HEK293 (cell line): ENCODE measurements at regions not wholly inside any gene's neighbourhood (a gene's known extent, or its start where the extent isn't known, plus 50 kb on each side); places are given as distances from the start of the nearest gene placed in this dataset.

Experiments
- CTCF ChIA-PET: fragments of 350-600 bp; formaldehyde crosslinking; extraction: SDS; loops from one replicate; lab custom pipeline; 2021; ENCODE audit warnings: antibody characterized with exemption; lab: Yijun Ruan, JAX
- POLR2A ChIA-PET: fragments of 300-600 bp; formaldehyde crosslinking; extraction: SDS; loops from one replicate; lab custom pipeline; 2020; ENCODE audit warnings: antibody characterized with exemption, inconsistent platforms; lab: Yijun Ruan, JAX
- H3K27ac ChIP-seq: fragments of 200-500 bp; sonication (Bioruptor generic); 2 replicates; pipeline ENCODE4 v1.5.1; 2014; ENCODE audit warnings: low read depth, low read length, control low read depth, inconsistent platforms; ENCODE audit errors: extremely low read depth
- H3K36me3 ChIP-seq, 2 experiments: fragments of 200-500 bp in 1 of 2; sonication (Bioruptor generic) in 1 of 2; 1 replicate in 1 of 2; 2 replicates in 1 of 2; pipeline ENCODE4 v1.5.1; 2014 to 2017; ENCODE audit warnings: inconsistent platforms in 2 of 2, low read length in 2 of 2; ENCODE audit not compliant: control insufficient read depth in 2 of 2, insufficient read depth in 1 of 2
- H3K4me1 ChIP-seq: fragments of 200-500 bp; sonication (Bioruptor generic); 2 replicates; pipeline ENCODE4 v1.5.1; 2014; ENCODE audit warnings: mild to moderate bottlenecking, low read length, inconsistent platforms; ENCODE audit not compliant: control insufficient read depth, insufficient read depth
- H3K4me3 ChIP-seq: 2 replicates; pipeline ENCODE4 v1.5.1; 2011; ENCODE audit warnings: low read depth, mild to moderate bottlenecking, control low read depth, low read length, moderate library complexity
- H3K9me3 ChIP-seq: fragments of 200-500 bp; sonication (Bioruptor generic); 2 replicates; pipeline ENCODE4 v1.5.1; 2014; ENCODE audit warnings: low read depth, low read length, inconsistent platforms; ENCODE audit not compliant: control insufficient read depth, insufficient read depth
- KLF7 ChIP-seq: fragments of 450-650 bp; formaldehyde crosslinking; IDR thresholded peaks from 2 replicates; pipeline ENCODE4 v1.5.1; 2016; ENCODE audit warnings: missing biosample characterization, missing genetic modification characterization, borderline replicate concordance
- PBX3 ChIP-seq: sonication (generic); formaldehyde crosslinking; IDR thresholded peaks from 2 replicates; pipeline ENCODE4 v1.8.1; 2022; ENCODE audit warnings: mild to moderate bottlenecking, moderate library complexity, missing genetic modification reagents
- PRDM1 ChIP-seq: fragments of 450-650 bp; formaldehyde crosslinking; IDR thresholded peaks from 2 replicates; pipeline ENCODE4; 2016; ENCODE audit warnings: missing biosample characterization, missing genetic modification characterization
- SCRT1 ChIP-seq: fragments of 450-650 bp; formaldehyde crosslinking; IDR thresholded peaks from 2 replicates; pipeline ENCODE4 v1.5.1; 2016; ENCODE audit warnings: missing biosample characterization, missing genetic modification characterization, borderline replicate concordance
- SCRT2 ChIP-seq: fragments of 450-650 bp; formaldehyde crosslinking; IDR thresholded peaks from 2 replicates; pipeline ENCODE4 v1.5.1; 2016; ENCODE audit warnings: missing biosample characterization, missing genetic modification characterization
- TRIM28 ChIP-seq: IDR thresholded peaks from 2 replicates; pipeline ENCODE4 v1.6.1; 2011; ENCODE audit warnings: low read length, control low read depth, borderline replicate concordance
- ZBTB1 ChIP-seq: fragments of 450-650 bp; formaldehyde crosslinking; IDR thresholded peaks from 2 replicates; pipeline ENCODE4 v1.5.1; 2016; ENCODE audit warnings: missing biosample characterization, missing genetic modification characterization
- ZBTB20 ChIP-seq: fragments of 450-650 bp; formaldehyde crosslinking; IDR thresholded peaks from 2 replicates; pipeline ENCODE4 v1.5.1; 2016; ENCODE audit warnings: missing biosample characterization, missing genetic modification characterization
- ZBTB48 ChIP-seq: fragments of 450-650 bp; formaldehyde crosslinking; IDR thresholded peaks from 2 replicates; pipeline ENCODE4 v1.5.1; 2016; ENCODE audit warnings: missing biosample characterization, missing genetic modification characterization
- ZNF18 ChIP-seq: fragments of 450-650 bp; formaldehyde crosslinking; IDR thresholded peaks from 2 replicates; pipeline ENCODE4 v1.5.1; 2016; ENCODE audit warnings: missing biosample characterization, missing genetic modification characterization
- ZNF211 ChIP-seq: fragments of 450-650 bp; formaldehyde crosslinking; IDR thresholded peaks from 2 replicates; pipeline ENCODE4 v1.5.1; 2016; ENCODE audit warnings: low read depth, missing biosample characterization, missing genetic modification characterization
- ZNF449 ChIP-seq: fragments of 450-650 bp; formaldehyde crosslinking; IDR thresholded peaks from 2 replicates; pipeline ENCODE4 v1.5.1; 2017; ENCODE audit warnings: missing biosample characterization, mild to moderate bottlenecking, missing genetic modification characterization, moderate library complexity
- ZNF623 ChIP-seq: fragments of 450-650 bp; formaldehyde crosslinking; IDR thresholded peaks from 2 replicates; pipeline ENCODE4 v1.5.1; 2016; ENCODE audit warnings: missing biosample characterization, missing genetic modification characterization
- ZNF626 ChIP-seq: fragments of 450-650 bp; sonication (Bioruptor Pico); formaldehyde crosslinking; IDR thresholded peaks from 2 replicates; pipeline ENCODE4 v1.5.1; 2018; ENCODE audit warnings: missing biosample characterization, missing genetic modification characterization, inconsistent platforms
- ZNF639 ChIP-seq: fragments of 450-650 bp; formaldehyde crosslinking; IDR thresholded peaks from 2 replicates; pipeline ENCODE4 v1.5.1; 2016; ENCODE audit warnings: missing biosample characterization, missing genetic modification characterization
- ZNF645 ChIP-seq: fragments of 450-650 bp; formaldehyde crosslinking; IDR thresholded peaks from 2 replicates; pipeline ENCODE4; 2016; ENCODE audit warnings: missing biosample characterization, missing genetic modification characterization
- ZNF701 ChIP-seq: fragments of 450-650 bp; formaldehyde crosslinking; IDR thresholded peaks from 2 replicates; pipeline ENCODE4 v1.5.1; 2016; ENCODE audit warnings: missing biosample characterization, missing genetic modification characterization
- ZSCAN16 ChIP-seq: fragments of 450-650 bp; formaldehyde crosslinking; IDR thresholded peaks from 2 replicates; pipeline ENCODE4 v1.5.1; 2016; ENCODE audit warnings: missing biosample characterization, missing genetic modification characterization
- ZXDB ChIP-seq: fragments of 450-650 bp; formaldehyde crosslinking; IDR thresholded peaks from 2 replicates; pipeline ENCODE4 v1.5.1; 2016; ENCODE audit warnings: missing biosample characterization, missing genetic modification characterization
- TF ChIP-seq, protein P1 (sequence below): fragments of 450-650 bp; formaldehyde crosslinking; IDR thresholded peaks from 2 replicates; pipeline ENCODE4 v1.5.1; 2016; ENCODE audit warnings: missing biosample characterization, missing genetic modification characterization, low read depth

DNA sequence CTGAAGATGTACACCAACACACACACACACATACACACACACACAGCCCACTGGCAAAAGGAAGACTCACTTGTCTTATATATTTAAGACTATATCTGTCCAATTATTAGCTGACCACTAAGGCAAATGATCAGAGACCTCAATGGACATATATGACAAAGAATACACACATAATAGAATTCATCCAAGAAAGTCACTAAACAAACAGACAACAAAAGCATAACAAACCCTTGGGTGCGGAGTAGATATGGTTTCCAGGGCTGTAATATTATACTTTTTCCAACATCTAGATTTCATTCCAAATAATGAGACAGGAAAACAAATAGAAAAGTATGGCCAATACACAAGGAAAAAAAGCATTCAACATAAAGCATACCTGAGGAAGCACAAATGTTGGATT, 72.3 kb upstream of the PRICKLE2 start (continued):
- TF ChIP-seq ZNF645 (tag by site-specific recombination) (no peak), ZNF449 (no peak), ZBTB20 (no peak)

GRCh38 chr3:64295594-64295993, 70.3 kb upstream of the PRICKLE2 start:
- no peak overlapping the region for H3K27ac ChIP-seq
- TF ChIP-seq ZBTB1 (tag by site-specific recombination) (no peak), KLF7 (no peak), SCRT1 (tag by site-specific recombination) (no peak), ZNF639 (no peak), ZNF211 (no peak)
- no peak overlapping the region for H3K4me3 ChIP-seq
- ChIA-PET CTCF (no interaction called here), POLR2A (no interaction called here)
- no peaks in the 10 kb centered on the region for H3K9me3 ChIP-seq
- no peaks in the 10 kb centered on the region for H3K4me1 ChIP-seq
- H3K36me3 ChIP-seq, result no peaks in the 10 kb centered on the region

DNA sequence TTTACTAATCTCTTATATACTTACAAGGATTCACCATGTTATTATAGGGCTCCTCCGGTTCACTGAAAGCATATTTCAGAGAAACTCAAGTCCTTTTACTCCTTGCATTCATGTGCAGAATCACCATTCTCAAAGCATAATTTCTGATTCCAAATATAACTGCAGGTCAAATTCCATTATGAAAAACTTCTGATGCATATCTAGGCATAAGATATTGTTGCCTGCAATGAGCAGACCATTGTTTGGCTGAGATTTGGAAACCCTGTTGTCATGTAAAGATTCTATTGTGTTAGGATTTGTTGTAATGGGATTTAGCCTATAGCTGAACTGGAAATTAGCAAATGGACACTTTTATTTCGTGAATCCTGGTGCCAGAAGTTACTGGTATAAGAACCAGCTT, 69.5 kb upstream of the PRICKLE2 start:
- no peak overlapping the region for H3K4me3 ChIP-seq
- ChIA-PET POLR2A (no interaction called here), CTCF (no interaction called here)
- H3K4me1 ChIP-seq, result no peaks in the 10 kb centered on the region
- TF ChIP-seq ZNF626 (tag by site-specific recombination) (no peak), PBX3 (CRISPR knock-in tag) (no peak)
- H3K36me3 ChIP-seq, result no peaks in the 10 kb centered on the region
- no peak overlapping the region for H3K27ac ChIP-seq
- H3K9me3 ChIP-seq, result no peaks in the 10 kb centered on the region

GRCh38 chr3:64293121-64293520, 67.9 kb upstream of the PRICKLE2 start:
- ChIA-PET CTCF (no interaction called here), POLR2A (no interaction called here)
- Histone ChIP-seq H3K4me3 (no peak overlapping the region), H3K27ac (no peak overlapping the region), H3K4me1 (no peaks in the 10 kb centered on the region), H3K36me3 (no peaks in the 10 kb centered on the region), H3K9me3 (no peaks in the 10 kb centered on the region)
- TF ChIP-seq ZNF701 (tag by site-specific recombination), result no peak
- TF ChIP-seq ZXDB (tag by site-specific recombination), result no peak
- no peak for TF ChIP-seq TRIM28
- TF ChIP-seq ZNF18 (tag by site-specific recombination), result no peak
- TF ChIP-seq ZBTB48 (tag by site-specific recombination), result no peak
- TF ChIP-seq SCRT2 (tag by site-specific recombination), result no peak
- no peak for TF ChIP-seq ZSCAN16 (tag by site-specific recombination)
- no peak for TF ChIP-seq ZNF623
- TF ChIP-seq PRDM1 (tag by site-specific recombination), result no peak
- TF ChIP-seq, protein P1, sequence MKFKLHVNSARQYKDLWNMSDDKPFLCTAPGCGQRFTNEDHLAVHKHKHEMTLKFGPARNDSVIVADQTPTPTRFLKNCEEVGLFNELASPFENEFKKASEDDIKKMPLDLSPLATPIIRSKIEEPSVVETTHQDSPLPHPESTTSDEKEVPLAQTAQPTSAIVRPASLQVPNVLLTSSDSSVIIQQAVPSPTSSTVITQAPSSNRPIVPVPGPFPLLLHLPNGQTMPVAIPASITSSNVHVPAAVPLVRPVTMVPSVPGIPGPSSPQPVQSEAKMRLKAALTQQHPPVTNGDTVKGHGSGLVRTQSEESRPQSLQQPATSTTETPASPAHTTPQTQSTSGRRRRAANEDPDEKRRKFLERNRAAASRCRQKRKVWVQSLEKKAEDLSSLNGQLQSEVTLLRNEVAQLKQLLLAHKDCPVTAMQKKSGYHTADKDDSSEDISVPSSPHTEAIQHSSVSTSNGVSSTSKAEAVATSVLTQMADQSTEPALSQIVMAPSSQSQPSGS (tag by site-specific recombination), result no peak
